ENCODE measurements at regions not wholly inside any gene's neighbourhood (a gene's known extent, or its start where the extent isn't known, plus 50 kb on each side); places are given as distances from the start of the nearest gene placed in this dataset.

DNA sequence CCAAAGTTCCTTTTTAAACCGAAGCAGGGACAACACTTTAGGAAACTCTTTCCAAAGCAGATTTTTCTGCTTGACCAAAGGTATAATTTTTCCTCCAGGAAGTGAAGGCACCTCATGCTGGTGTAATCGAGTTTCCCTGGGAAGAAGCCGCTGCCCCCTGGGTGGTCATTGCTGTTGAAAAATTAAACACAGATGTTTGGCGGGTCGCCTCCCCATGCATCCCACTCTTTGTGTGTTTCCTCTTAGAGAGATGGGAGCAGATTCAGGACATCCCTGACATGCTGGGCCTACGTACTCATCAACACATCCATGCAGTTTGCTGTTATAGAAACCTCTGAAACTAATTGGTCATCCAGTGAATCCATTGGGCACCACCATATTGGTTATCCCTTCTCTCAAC is 179.2 kb upstream of the HCCS start:
- TF ChIP-seq, protein P1, sequence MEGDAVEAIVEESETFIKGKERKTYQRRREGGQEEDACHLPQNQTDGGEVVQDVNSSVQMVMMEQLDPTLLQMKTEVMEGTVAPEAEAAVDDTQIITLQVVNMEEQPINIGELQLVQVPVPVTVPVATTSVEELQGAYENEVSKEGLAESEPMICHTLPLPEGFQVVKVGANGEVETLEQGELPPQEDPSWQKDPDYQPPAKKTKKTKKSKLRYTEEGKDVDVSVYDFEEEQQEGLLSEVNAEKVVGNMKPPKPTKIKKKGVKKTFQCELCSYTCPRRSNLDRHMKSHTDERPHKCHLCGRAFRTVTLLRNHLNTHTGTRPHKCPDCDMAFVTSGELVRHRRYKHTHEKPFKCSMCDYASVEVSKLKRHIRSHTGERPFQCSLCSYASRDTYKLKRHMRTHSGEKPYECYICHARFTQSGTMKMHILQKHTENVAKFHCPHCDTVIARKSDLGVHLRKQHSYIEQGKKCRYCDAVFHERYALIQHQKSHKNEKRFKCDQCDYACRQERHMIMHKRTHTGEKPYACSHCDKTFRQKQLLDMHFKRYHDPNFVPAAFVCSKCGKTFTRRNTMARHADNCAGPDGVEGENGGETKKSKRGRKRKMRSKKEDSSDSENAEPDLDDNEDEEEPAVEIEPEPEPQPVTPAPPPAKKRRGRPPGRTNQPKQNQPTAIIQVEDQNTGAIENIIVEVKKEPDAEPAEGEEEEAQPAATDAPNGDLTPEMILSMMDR (IDR thresholded peaks at IDR 0.05): no peak
- TF ChIP-seq POLR2AphosphoS5 (IDR thresholded peaks at IDR 0.05): no peak
- no peak for TF ChIP-seq EP300 (IDR thresholded peaks at IDR 0.05)
- TF ChIP-seq POLR2A (IDR thresholded peaks at IDR 0.05): no peak
